ENCODE measurements at regions not wholly inside any gene's neighbourhood (a gene's known extent, or its start where the extent isn't known, plus 50 kb on each side); places are given as distances from the start of the nearest gene placed in this dataset.
A peak's percentile ranks its signal among the peaks of the same experiment; 100 is the strongest.

DNA sequence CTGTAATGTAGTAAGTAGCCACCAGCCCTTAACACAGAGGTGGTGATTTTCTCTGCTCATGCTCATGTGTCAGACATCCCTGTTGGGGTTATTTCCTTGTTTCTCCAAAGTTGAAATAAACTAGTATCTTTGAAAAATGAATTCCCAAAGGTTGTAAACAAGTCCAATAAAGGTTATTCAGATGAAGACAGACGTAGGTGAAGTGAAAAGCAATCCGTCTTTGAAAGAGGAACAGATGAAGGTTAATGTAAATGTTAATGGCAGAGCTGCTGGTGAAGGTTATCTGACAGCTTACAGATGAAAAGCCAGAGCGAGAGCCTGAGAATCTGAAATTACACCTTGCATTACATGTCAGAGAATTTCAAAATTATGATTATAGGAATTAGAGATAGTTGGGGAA is 1604.0 kb downstream of the FAM181B start:
- no peak overlapping the region for H2BK15ac ChIP-seq (ENCODE audit: low read length)
- no peak overlapping the region for H2AK5ac ChIP-seq (ENCODE audit: low read depth, low read length)
- H3K79me2 ChIP-seq (ENCODE audit: control insufficient read depth in 1 of 2, insufficient read depth in 2 of 2, low read length in 2 of 2): no peaks in the 10 kb centered on the region
- H3K9me3 ChIP-seq (ENCODE audit: insufficient read depth in 2 of 2, low read depth in 1 of 2, low read length in 1 of 2): no peaks in the 10 kb centered on the region
- no peak for FAIRE-seq
- H3K23ac ChIP-seq (ENCODE audit: insufficient read length): no peak overlapping the region
- CTCF ChIA-PET (ENCODE audit: partially characterized antibody): no interaction called here
- no peak overlapping the region for H4K91ac ChIP-seq (replicated peaks; ENCODE audit: insufficient read length, low read length)
- H3K18ac ChIP-seq (ENCODE audit: extremely low read depth, low read length): no peak overlapping the region
- no peak overlapping the region for H2BK12ac ChIP-seq (ENCODE audit: low read depth, low read length)
- 86% methylated on average over 3 of the region's 3 CpGs; no CpG with 5 or more reads in 1 of the 2 experiments for WGBS, 2 experiments (ENCODE audit: extremely low coverage in 1 of 2, insufficient coverage in 1 of 2, insufficient read length in 1 of 2, insufficient replicate concordance in 2 of 2, low coverage in 1 of 2, low lambda C conversion rate in 2 of 2, missing lambda C conversion rate in 1 of 2)
- no peak for DNase-seq (ENCODE audit: low read depth in 1 of 2, low spot score in 2 of 2)
- no peak overlapping the region for H4K5ac ChIP-seq (ENCODE audit: insufficient read length, low read depth, low read length)
- H3K9ac ChIP-seq (replicated peaks in 1 of 4; ENCODE audit: extremely low read depth in 1 of 4, low read depth in 3 of 4, low read length in 3 of 4): no peak overlapping the region
- H3K23me2 ChIP-seq (ENCODE audit: low read depth, low read length): no peaks in the 10 kb centered on the region
- H2AFZ ChIP-seq (ENCODE audit: low read length): 0 out of 2 replicates have a peak overlapping the region, but pooled peaks have one; percentile 19
- no peak overlapping the region for H3K27ac ChIP-seq (ENCODE audit: low read depth, low read length)
- POLR2A ChIA-PET (ENCODE audit: partially characterized antibody): no interaction called here
- H3K27me3 ChIP-seq (replicated peaks in 1 of 4; ENCODE audit: control insufficient read depth in 3 of 4, extremely low read depth in 1 of 4, insufficient read depth in 3 of 4, low read length in 3 of 4): no peaks in the 10 kb centered on the region
- no peaks in the 10 kb centered on the region for H3K79me1 ChIP-seq (ENCODE audit: low read depth, low read length)
- H4K8ac ChIP-seq (ENCODE audit: extremely low read depth, insufficient read depth, low read length): no peak overlapping the region
- no peaks in the 10 kb centered on the region for H4K20me1 ChIP-seq (replicated peaks in 1 of 2; ENCODE audit: control insufficient read depth in 1 of 2, insufficient read depth in 2 of 2, low read length in 2 of 2)
- no peak overlapping the region for H3K4ac ChIP-seq (replicated peaks; ENCODE audit: insufficient read length, low read depth, low read length)
- H2BK120ac ChIP-seq (replicated peaks; ENCODE audit: low read depth, low read length): no peak overlapping the region
- no peak overlapping the region for H3K4me3 ChIP-seq (ENCODE audit: extremely low read depth in 1 of 4, insufficient read depth in 2 of 4, low read depth in 3 of 4, low read length in 4 of 4)
- no peak overlapping the region for H3K14ac ChIP-seq (ENCODE audit: insufficient read length)
- H3K56ac ChIP-seq (replicated peaks; ENCODE audit: insufficient read length, low read depth, low read length): no peak overlapping the region
- H3K36me3 ChIP-seq (ENCODE audit: control insufficient read depth in 2 of 4, insufficient read depth in 4 of 4, low read length in 3 of 4): no peaks in the 10 kb centered on the region
- no peak overlapping the region for H2BK20ac ChIP-seq (ENCODE audit: low read length)
- no peak overlapping the region for H2BK5ac ChIP-seq (ENCODE audit: low read depth, low read length)
- H3K4me2 ChIP-seq (ENCODE audit: insufficient read depth in 1 of 2, low read depth in 2 of 2, low read length in 2 of 2): no peak overlapping the region
- H3K4me1 ChIP-seq (replicated peaks in 1 of 4; ENCODE audit: control insufficient read depth in 3 of 4, insufficient read depth in 4 of 4, low read length in 3 of 4): no peaks in the 10 kb centered on the region
- no peak for TF ChIP-seq POU5F1 (IDR thresholded peaks at IDR 0.05; ENCODE audit: low read depth, low read length)
- no peak for TF ChIP-seq KDM4A (IDR thresholded peaks at IDR 0.05; ENCODE audit: low read depth, low read length, severe bottlenecking)
- no peak for TF ChIP-seq GTF2F1 (IDR thresholded peaks at IDR 0.05; ENCODE audit: borderline replicate concordance, low read depth, low read length)
- TF ChIP-seq MAFK (IDR thresholded peaks at IDR 0.05; ENCODE audit: low read depth, low read length): no peak
- TF ChIP-seq BCL11A (IDR thresholded peaks at IDR 0.05; ENCODE audit: low read depth in 2 of 2, low read length in 2 of 2): no peak
- no peak for TF ChIP-seq TCF12 (IDR thresholded peaks at IDR 0.05; ENCODE audit: low read depth, low read length)
- no peak for TF ChIP-seq GABPA (IDR thresholded peaks at IDR 0.05; ENCODE audit: borderline replicate concordance, insufficient read depth, low read length)
- no peak for TF ChIP-seq CREB1 (IDR thresholded peaks at IDR 0.05)
- no peak for TF ChIP-seq E2F6 (IDR thresholded peaks at IDR 0.05)
- no peak for TF ChIP-seq RBBP5 (IDR thresholded peaks at IDR 0.05; ENCODE audit: borderline replicate concordance, low read depth, low read length)
- no peak for TF ChIP-seq CTBP2 (IDR thresholded peaks at IDR 0.05; ENCODE audit: borderline replicate concordance, insufficient read depth, insufficient read length, low read length)
- TF ChIP-seq, protein P1, sequence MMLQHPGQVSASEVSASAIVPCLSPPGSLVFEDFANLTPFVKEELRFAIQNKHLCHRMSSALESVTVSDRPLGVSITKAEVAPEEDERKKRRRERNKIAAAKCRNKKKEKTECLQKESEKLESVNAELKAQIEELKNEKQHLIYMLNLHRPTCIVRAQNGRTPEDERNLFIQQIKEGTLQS (IDR thresholded peaks at IDR 0.05; ENCODE audit: insufficient read depth, low read depth, low read length): no peak
- TF ChIP-seq SIRT6 (IDR thresholded peaks at IDR 0.05; ENCODE audit: low read length): no peak
- TF ChIP-seq RFX5 (IDR thresholded peaks at IDR 0.05; ENCODE audit: borderline replicate concordance, low read depth, low read length): no peak
- TF ChIP-seq POLR2A (IDR thresholded peaks at IDR 0.05; ENCODE audit: control extremely low read depth in 1 of 2, low read depth in 2 of 2, low read length in 2 of 2): no peak

All from H1 (cell line).